ENCODE measurements at regions not wholly inside any gene's neighbourhood (a gene's known extent, or its start where the extent isn't known, plus 50 kb on each side); places are given as distances from the start of the nearest gene placed in this dataset.

DNA sequence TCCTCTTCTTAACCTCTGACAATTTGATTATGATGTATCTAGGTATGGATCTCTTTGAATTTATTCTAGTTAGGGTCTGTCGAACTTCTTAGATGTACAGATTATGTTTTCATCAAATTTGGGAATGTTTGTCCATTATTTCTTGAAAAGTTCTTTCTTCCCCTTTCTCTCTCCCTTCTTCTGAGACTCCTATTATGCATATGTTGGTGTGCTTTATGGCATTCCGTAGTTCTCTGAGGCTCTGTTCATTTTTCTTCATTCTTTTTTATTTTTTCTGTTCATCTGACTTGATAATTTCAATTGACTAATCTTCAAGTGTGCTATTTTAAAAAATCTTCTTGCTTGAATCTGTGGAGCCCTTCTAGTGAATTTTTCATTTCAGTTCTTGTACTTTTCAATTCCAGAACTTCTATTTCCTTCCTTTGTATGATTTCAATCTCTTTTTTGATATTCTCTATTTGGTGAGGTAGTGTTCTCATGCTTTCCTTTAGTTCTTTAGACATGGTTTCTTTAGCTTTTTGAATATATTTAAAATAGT lies 79.8 kb downstream of the TMEM270 start:
- H2BK20ac ChIP-seq (ENCODE audit: low read depth, low read length) = no peak overlapping the region
- H3K23ac ChIP-seq (ENCODE audit: low read depth, low read length) = no peak overlapping the region
- H3K4me2 ChIP-seq (ENCODE audit: low read depth, low read length) = no peak overlapping the region
- H3K79me1 ChIP-seq (ENCODE audit: low read depth in 1 of 2, low read length in 2 of 2) = no peaks in the 10 kb centered on the region
- no peak overlapping the region for H4K8ac ChIP-seq (ENCODE audit: low read depth in 2 of 2, low read length in 2 of 2)
- no peaks in the 10 kb centered on the region for H3K27me3 ChIP-seq (ENCODE audit: control insufficient read depth, insufficient read depth, low read length)
- H2BK15ac ChIP-seq (ENCODE audit: low read depth, low read length) = no peak overlapping the region
- H2AK9ac ChIP-seq (replicated peaks; ENCODE audit: low read depth, low read length, poor library complexity) = no peak overlapping the region
- no peak overlapping the region for H3K9ac ChIP-seq (ENCODE audit: low read depth, low read length)
- H3K4me3 ChIP-seq (ENCODE audit: insufficient read depth, low read depth, low read length) = no peak overlapping the region
- no CpG with 5 or more reads among the region's 2 CpGs for WGBS, 2 experiments (ENCODE audit: extremely low coverage in 2 of 2, insufficient read length in 1 of 2)
- dilution Hi-C loops (cut with HindIII; ENCODE audit: low sequenced_read_pairs, unreplicated experiment) (no loop called here), in situ Hi-C loops (cut with MboI; ENCODE audit: low sequenced_read_pairs) (no loop called here), intact Hi-C loops (cut with micrococcal nuclease) (no loop called here)
- H4K5ac ChIP-seq (ENCODE audit: low read depth, low read length) = no peak overlapping the region
- POLR2A ChIA-PET (ENCODE audit: unreplicated experiment) = no interaction called here
- no peak overlapping the region for H2BK5ac ChIP-seq (ENCODE audit: low read depth, low read length, poor library complexity, severe bottlenecking)
- CTCF ChIA-PET = no interaction called here
- TF ChIP-seq CHD1 (IDR thresholded peaks at IDR 0.05; ENCODE audit: low read depth, low read length) (no peak), BHLHE40 (IDR thresholded peaks at IDR 0.05; ENCODE audit: low read depth, low read length) (no peak), MXI1 (IDR thresholded peaks at IDR 0.05; ENCODE audit: borderline replicate concordance, low read depth, low read length) (no peak), RFX5 (IDR thresholded peaks at IDR 0.05; ENCODE audit: low read depth, low read length) (no peak), MAFK (IDR thresholded peaks at IDR 0.05; ENCODE audit: low read depth, low read length) (no peak), NFE2L2 (IDR thresholded peaks at IDR 0.05; ENCODE audit: low read depth, low read length) (no peak), FOS (IDR thresholded peaks at IDR 0.05; ENCODE audit: low read depth, low read length) (no peak), MAZ (IDR thresholded peaks at IDR 0.05; ENCODE audit: borderline replicate concordance, low read depth, low read length) (no peak)
- TF ChIP-seq, protein P1, sequence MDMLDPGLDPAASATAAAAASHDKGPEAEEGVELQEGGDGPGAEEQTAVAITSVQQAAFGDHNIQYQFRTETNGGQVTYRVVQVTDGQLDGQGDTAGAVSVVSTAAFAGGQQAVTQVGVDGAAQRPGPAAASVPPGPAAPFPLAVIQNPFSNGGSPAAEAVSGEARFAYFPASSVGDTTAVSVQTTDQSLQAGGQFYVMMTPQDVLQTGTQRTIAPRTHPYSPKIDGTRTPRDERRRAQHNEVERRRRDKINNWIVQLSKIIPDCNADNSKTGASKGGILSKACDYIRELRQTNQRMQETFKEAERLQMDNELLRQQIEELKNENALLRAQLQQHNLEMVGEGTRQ (IDR thresholded peaks at IDR 0.05; ENCODE audit: low read depth, low read length) = no peak
- BruUV-seq (replicated peaks) = no TSS peak
- ATAC-seq (ENCODE audit: low read depth) = no peak
- H3K4ac ChIP-seq (ENCODE audit: low read depth, low read length) = no peak overlapping the region
- H3K36me3 ChIP-seq (ENCODE audit: control insufficient read depth, insufficient read depth, low read length) = no peaks in the 10 kb centered on the region
- H3K27ac ChIP-seq (ENCODE audit: insufficient read depth, low read length) = no peak overlapping the region
- no peak overlapping the region for H3K18ac ChIP-seq (ENCODE audit: low read depth, low read length)
- 0 out of 2 replicates have a peak, but pooled peaks cover 1% of the 10 kb centered on the region for H3K4me1 ChIP-seq (ENCODE audit: control insufficient read depth, insufficient read depth, low read length)
- H4K91ac ChIP-seq (ENCODE audit: insufficient read depth, low read depth, low read length) = no peak overlapping the region
- no peak overlapping the region for H2AK5ac ChIP-seq (ENCODE audit: low read depth, low read length)
- no peak overlapping the region for H2AFZ ChIP-seq (replicated peaks; ENCODE audit: low read length, poor library complexity)
- peaks cover 4% of the 10 kb centered on the region; the same call in 1 of the 2 replicates for H3K9me3 ChIP-seq (ENCODE audit: control insufficient read depth, insufficient read depth, low read length)
- DNase-seq = no peak
- H2BK120ac ChIP-seq (ENCODE audit: low read depth, low read length) = no peak overlapping the region
- no peaks in the 10 kb centered on the region for H3K9me1 ChIP-seq (ENCODE audit: insufficient read depth, low read length)
- H3K56ac ChIP-seq (ENCODE audit: extremely low read depth, insufficient read depth, low read length) = no peak overlapping the region
- H3K14ac ChIP-seq (replicated peaks; ENCODE audit: low read depth, low read length) = no peak overlapping the region
- no peaks in the 10 kb centered on the region for H4K20me1 ChIP-seq (ENCODE audit: insufficient read depth, low read length)

Data from IMR-90 (cell line).